ENCODE measurements at regions not wholly inside any gene's neighbourhood (a gene's known extent, or its start where the extent isn't known, plus 50 kb on each side); places are given as distances from the start of the nearest gene placed in this dataset.
"Not testable (repeated sequence)": the region's sequence is repeated elsewhere in the genome, so short reads cannot be mapped to it uniquely, and the experiment has no call there.

DNA sequence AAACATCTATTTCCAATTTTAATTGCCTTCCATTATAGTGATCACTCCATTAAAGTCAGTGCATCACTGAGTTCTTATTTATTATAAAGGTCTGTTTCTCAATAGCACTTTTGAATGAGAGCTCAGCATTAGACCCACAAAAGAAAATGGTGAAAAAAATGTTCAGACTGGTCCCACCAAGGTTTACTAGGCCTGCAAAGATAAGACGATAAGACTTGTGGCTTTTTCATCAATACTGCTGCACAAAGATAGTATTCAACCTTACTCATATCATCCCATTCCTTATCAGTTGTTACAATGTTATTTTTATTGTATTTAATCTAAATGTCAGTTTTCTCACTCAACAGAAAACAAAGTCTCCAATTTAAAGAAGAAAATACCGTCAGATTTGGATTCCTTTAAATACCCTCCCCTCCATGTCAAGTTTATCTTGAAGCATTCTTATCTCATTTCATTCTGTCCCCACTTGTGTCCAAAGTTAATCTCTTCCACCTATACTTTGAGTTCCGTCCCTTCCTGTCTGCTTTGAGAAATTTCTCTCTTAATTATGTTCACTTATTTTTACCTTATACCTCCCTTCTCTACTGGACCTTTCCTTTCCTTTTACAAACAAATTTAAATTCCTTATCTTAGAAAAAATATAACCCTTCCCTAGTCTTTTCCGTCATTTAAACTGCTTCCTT is 140.0 kb downstream of the GASK1B start:
- DNase-seq (ENCODE audit: low read depth), result no peak
- H3K4me3 ChIP-seq (ENCODE audit: low read depth, low read length), result no peak overlapping the region
- no peak for TF ChIP-seq CTCF (IDR thresholded peaks at IDR 0.05; ENCODE audit: insufficient read depth, low read length)

- DNase-seq (ENCODE audit: low read depth); H3K4me3 ChIP-seq (ENCODE audit: low read depth, low read length): not testable (repeated sequence)
These were observed 144.4 kb downstream of the GASK1B start for GRCh38 chr4:158028381-158028780.

- DNase-seq (ENCODE audit: low read depth), result no peak
- no peak overlapping the region for H3K4me3 ChIP-seq (ENCODE audit: low read depth, low read length)
- TF ChIP-seq CTCF (IDR thresholded peaks at IDR 0.05; ENCODE audit: insufficient read depth, low read length), result no peak
These were observed 147.7 kb downstream of the GASK1B start for GRCh38 chr4:158025131-158025530.

- H3K4me3 ChIP-seq (ENCODE audit: low read depth, low read length), result no peak overlapping the region
- no peak for TF ChIP-seq CTCF (IDR thresholded peaks at IDR 0.05; ENCODE audit: insufficient read depth, low read length)
- peak; percentile 97 for DNase-seq (ENCODE audit: low read depth)
These were observed 152.0 kb downstream of the GASK1B start for GRCh38 chr4:158020734-158021346.

DNA sequence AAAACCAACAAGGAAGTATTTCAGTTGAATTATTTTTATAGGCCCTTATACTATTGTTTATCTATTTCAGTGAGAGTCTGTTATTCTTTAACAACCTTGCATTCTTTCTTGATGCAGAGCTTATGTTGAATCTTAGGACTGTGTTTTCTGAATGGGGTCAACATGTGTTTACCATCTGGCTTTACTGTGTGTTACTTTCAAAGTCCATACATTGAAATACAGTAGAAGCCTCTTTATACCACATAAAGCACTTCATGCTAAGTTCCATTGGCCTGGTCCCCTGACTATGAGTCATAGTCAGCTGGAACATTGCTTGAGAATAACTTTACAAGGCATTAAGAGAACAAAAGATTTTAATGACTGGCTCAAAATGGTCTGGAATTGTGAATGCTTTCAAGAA is 152.6 kb downstream of the GASK1B start:
- peak; percentile 90 for DNase-seq (ENCODE audit: low read depth)
- H3K4me3 ChIP-seq (ENCODE audit: low read depth, low read length), result no peak overlapping the region
- TF ChIP-seq CTCF (IDR thresholded peaks at IDR 0.05; ENCODE audit: insufficient read depth, low read length), result no peak

GRCh38 chr4:158018831-158019230 is 154.0 kb downstream of the GASK1B start:
- H3K4me3 ChIP-seq (ENCODE audit: low read depth, low read length), result no peak overlapping the region
- TF ChIP-seq CTCF (IDR thresholded peaks at IDR 0.05; ENCODE audit: insufficient read depth, low read length), result no peak
- DNase-seq (ENCODE audit: low read depth), result no peak

DNA sequence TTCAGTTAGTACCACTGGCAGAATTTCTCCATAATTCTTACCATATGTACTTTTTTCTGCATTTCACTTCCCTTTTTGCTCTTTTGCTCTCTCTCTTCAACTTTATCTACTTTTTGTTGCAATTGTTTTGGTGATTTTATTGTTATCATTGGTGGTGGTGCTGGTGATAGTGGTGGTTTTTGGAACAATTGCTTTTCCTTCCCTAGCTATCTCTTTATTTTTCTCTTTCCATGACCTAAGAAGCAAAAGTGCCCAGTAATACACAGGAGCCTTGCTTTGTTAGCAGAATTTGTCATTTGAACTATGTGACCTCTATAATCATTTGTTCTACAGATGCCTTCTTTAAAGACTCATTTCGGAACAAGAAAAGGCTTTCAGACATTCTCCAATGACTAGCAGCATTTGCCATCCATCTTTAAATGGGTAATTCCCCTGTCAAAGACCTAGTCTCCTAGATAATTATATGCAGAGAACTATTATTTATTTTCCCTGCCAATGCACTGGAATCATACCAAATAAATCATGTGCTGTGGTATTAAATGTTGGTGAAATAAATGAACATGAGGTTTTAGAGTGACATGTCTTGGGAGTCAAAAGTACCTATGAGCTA is 154.5 kb downstream of the GASK1B start:
- no peak for TF ChIP-seq CTCF (IDR thresholded peaks at IDR 0.05; ENCODE audit: insufficient read depth, low read length)
- H3K4me3 ChIP-seq (ENCODE audit: low read depth, low read length), result no peak overlapping the region
- peak; percentile 69 for DNase-seq (ENCODE audit: low read depth)

All from fibroblast of the aortic adventitia (primary cell).